ACHN (cell line): ENCODE measurements at regions not wholly inside any gene's neighbourhood (a gene's known extent, or its start where the extent isn't known, plus 50 kb on each side); places are given as distances from the start of the nearest gene placed in this dataset.
"Not testable (repeated sequence)": the region's sequence is repeated elsewhere in the genome, so short reads cannot be mapped to it uniquely, and the experiment has no call there.

Experiments used
- DNase-seq: peaks from one replicate; pipeline ENCODE4 v3.0.0-alpha.2; 2015
- in situ Hi-C: cut with HindIII; loops from 2 replicates; pipeline ENCODE4 v1.10.0; 2017; ENCODE audit warnings: low sequenced_read_pairs, low pct_ligation_motif_present, low pct_unique_long_range_greater_than_20kb

- DNase-seq: no peak
- in situ Hi-C loops: no loop called here
Measured at GRCh38 chr5:1732945-1733344, 66.7 kb downstream of the MRPL36 start.

- DNase-seq: no peak
- in situ Hi-C loops: no loop called here
Measured at GRCh38 chr5:1732238-1732941, 67.2 kb downstream of the MRPL36 start.

- DNase-seq, in situ Hi-C loops: not testable (repeated sequence)
Measured at GRCh38 chr5:1731855-1732237, 67.8 kb downstream of the MRPL36 start.

GRCh38 chr5:1731091-1731639 is 68.5 kb downstream of the MRPL36 start:
- no peak for DNase-seq
- in situ Hi-C loops: no loop called here

- no peak for DNase-seq
- in situ Hi-C loops: no loop called here
Measured at GRCh38 chr5:1730487-1730847, 69.2 kb downstream of the MRPL36 start.

- no peak for DNase-seq
- in situ Hi-C loops: no loop called here
Measured at GRCh38 chr5:1729641-1730486, 69.8 kb downstream of the MRPL36 start.

- in situ Hi-C loops: no loop called here
- DNase-seq: no peak
Measured at GRCh38 chr5:1728846-1729245, 70.8 kb downstream of the MRPL36 start.

- DNase-seq: no peak
- in situ Hi-C loops: no loop called here
Measured at GRCh38 chr5:1727571-1727970, 72.1 kb downstream of the MRPL36 start.

GRCh38 chr5:1726956-1727355 is 72.7 kb downstream of the MRPL36 start:
- DNase-seq: no peak
- in situ Hi-C loops: no loop called here

GRCh38 chr5:1726469-1726865 is 73.2 kb downstream of the MRPL36 start:
- no peak for DNase-seq
- in situ Hi-C loops: no loop called here

GRCh38 chr5:1725641-1726468 is 73.8 kb downstream of the MRPL36 start:
- no peak for DNase-seq
- in situ Hi-C loops: no loop called here

GRCh38 chr5:1724822-1725602 is 74.6 kb downstream of the MRPL36 start:
- in situ Hi-C loops: no loop called here
- DNase-seq: no peak

GRCh38 chr5:1723957-1724821 is 75.4 kb downstream of the MRPL36 start:
- DNase-seq: no peak
- in situ Hi-C loops: no loop called here

GRCh38 chr5:1723476-1723875 is 76.2 kb downstream of the MRPL36 start:
- in situ Hi-C loops: no loop called here
- no peak for DNase-seq

GRCh38 chr5:1722877-1723276 is 76.8 kb downstream of the MRPL36 start:
- DNase-seq: no peak

GRCh38 chr5:1720396-1721110 is 79.1 kb downstream of the MRPL36 start:
- in situ Hi-C loops: no loop called here
- DNase-seq: no peak

More at GRCh38 chr5:1722877-1723276, 76.8 kb downstream of the MRPL36 start:
- in situ Hi-C loops: no loop called here

GRCh38 chr5:1719860-1720259 is 79.8 kb downstream of the MRPL36 start:
- no peak for DNase-seq
- in situ Hi-C loops: no loop called here
